GM12872 (cell line): ENCODE measurements at regions not wholly inside any gene's neighbourhood (a gene's known extent, or its start where the extent isn't known, plus 50 kb on each side); places are given as distances from the start of the nearest gene placed in this dataset.

Experiments
- TF ChIP-seq, protein P1 (sequence below): IDR thresholded peaks from 3 replicates; pipeline ENCODE4 v1.5.1; 2011; ENCODE audit warnings: low read depth, mild to moderate bottlenecking, low read length, moderate library complexity; ENCODE audit not compliant: insufficient read depth

DNA sequence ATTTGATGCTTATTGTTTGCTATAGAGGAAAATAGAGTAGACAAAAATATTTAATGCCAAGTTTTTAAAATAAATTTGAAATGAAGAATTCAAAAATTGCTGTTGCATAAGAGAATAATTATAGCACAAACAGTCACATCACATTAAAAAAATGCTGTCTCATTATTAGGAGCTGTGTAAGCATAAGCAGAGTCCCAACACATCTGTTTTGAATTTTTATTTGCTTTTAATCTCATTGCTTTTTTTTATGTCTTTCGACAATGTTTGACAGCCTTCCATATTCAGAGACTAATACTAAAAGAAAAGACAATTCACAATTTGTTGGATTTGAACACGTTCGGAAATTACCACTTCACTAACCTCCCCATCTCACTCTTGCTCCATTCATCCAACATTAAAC lies 143.5 kb downstream of the TFPI2 start:
- TF ChIP-seq, protein P1, sequence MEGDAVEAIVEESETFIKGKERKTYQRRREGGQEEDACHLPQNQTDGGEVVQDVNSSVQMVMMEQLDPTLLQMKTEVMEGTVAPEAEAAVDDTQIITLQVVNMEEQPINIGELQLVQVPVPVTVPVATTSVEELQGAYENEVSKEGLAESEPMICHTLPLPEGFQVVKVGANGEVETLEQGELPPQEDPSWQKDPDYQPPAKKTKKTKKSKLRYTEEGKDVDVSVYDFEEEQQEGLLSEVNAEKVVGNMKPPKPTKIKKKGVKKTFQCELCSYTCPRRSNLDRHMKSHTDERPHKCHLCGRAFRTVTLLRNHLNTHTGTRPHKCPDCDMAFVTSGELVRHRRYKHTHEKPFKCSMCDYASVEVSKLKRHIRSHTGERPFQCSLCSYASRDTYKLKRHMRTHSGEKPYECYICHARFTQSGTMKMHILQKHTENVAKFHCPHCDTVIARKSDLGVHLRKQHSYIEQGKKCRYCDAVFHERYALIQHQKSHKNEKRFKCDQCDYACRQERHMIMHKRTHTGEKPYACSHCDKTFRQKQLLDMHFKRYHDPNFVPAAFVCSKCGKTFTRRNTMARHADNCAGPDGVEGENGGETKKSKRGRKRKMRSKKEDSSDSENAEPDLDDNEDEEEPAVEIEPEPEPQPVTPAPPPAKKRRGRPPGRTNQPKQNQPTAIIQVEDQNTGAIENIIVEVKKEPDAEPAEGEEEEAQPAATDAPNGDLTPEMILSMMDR, result no peak

DNA sequence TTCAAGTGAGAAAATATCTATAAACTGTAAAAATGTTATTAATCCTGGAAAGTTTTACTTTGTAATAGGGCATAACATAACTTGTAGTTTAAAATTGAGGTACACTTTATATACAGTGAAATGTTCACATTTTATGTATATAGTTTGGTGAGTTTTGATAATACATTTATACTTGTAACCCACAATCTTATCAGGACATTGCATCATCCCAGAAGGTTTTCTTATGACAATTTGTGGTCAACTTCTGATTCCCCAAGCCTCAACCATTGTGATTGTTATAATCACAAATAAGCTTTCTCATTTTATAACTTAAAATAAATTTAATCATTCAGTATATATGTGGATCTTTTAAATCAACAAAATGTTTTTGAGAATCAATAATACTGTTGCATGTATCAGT lies 151.1 kb downstream of the TFPI2 start:
- TF ChIP-seq, protein P1, result no peak

DNA sequence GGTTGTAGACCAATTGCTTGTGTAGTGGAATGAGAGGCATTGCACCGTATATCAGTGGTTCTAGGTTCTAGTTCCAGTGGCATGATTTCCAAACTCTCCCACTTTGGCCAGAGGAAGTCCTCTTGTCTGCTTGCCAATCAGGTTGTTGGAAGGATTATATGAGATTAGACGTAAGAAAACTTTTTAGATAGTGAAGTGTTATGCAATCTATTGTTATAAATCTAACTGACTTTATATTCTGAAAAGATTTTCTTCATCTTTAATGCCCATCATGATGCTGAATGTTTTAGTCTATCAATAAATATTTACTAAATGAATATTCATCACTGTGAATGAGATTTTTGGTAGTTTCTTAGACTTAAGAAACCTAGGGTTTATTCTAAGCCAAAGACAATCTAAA lies 152.6 kb downstream of the TFPI2 start:
- TF ChIP-seq, protein P1, result no peak

DNA sequence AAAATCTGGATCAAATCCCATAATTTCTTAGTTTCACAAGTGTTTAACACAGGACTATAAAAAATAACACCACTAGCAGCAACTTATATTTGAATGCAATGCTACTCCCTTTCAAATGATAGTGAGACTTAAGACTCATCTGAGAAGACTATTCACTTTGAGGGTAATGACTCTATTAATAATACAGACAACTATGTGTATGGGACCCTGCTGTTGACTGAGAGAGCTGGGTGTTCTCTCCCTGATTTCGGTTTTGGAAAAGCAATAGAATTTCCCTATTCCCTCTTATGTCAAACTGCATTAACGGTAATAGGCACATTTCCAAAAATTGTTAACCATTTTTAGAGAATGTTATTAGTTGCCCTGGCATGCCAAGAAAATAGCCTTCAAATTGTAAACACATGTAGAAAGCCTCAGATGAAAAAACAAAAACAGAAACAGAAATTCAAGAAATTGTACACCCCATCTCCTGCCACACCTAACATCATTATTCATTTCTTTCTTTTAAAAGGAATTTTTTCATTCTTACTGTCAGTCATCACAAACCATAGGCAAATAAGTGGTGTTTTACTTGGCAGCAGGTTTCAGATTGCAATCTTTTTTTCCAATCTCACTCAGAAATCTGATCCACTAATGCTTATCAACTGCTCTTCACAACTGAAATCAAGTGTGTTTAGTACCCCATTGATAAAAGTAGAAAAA lies 153.7 kb downstream of the TFPI2 start:
- TF ChIP-seq, protein P1, result no peak

DNA sequence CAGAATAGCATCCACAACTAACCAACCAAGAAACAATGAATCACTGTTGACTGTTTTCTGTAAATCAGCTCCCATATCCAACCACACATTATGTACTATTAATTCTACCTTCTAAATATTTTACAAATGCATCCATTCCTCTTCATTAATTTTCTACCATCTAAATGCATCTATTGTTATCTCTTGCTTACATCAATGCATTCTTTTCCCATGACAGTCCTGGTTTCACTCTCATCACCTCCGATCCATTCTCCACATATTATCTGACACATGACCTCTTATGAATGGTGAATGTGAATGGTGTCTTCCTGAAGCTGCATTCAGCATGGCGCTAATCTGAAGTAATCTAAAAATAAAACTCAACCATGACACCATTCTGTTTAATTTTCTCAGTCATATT lies 153.8 kb upstream of the CALCR start:
- TF ChIP-seq, protein P1, result no peak

DNA sequence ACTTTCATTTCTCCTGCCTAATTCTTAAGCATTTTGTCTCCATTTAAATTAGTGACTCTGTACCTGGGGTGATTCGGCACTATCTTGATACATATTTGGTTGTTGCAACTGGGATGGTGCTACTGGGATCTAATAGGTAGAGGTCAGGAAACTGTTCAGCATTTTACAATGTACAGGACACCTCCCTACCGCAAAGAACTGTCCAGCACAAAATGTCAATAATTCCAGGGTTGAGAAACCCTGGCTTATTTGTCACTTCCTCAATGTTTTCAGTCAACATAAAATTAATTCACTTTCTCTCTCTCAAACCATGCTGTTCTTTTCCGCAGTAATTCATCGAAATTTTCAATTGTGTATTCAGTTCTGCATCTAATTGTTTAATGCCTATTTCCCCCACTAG lies 151.4 kb upstream of the CALCR start:
- TF ChIP-seq, protein P1, result no peak

DNA sequence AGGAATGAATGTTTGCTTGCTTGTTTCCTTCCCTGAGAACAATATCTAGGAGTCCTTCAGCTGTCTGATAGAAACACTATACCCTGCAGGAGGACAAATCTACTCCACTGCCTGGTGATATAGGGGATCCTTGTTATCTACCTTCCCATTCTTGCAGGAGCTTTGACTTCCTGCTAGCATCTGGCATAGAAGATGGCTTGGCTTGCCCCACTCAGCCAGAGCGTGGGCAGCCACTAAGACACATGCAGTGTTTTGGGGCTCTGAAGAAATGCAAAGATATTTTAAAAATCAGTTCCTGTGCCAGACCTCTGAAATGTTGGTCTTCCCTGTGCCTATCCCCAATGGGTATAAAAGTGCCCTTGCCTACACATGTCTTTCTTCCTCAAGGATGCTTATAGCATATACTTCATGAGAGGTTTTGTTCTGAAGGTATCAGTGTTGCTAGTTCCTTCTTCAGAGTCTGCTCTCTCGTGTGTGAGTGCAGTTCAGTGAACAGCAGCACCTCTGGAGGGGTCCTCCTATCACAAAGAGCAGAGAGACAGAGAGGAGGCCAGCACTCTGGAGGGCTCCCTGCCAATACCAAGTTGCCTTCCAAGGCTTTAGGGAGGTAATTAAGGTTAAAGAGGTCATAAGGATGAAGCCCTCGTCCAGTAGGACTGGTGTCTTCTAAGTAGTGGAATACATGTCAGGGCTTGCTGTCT lies 149.1 kb upstream of the CALCR start:
- TF ChIP-seq, protein P1, result no peak
